ENCODE measurements at regions not wholly inside any gene's neighbourhood (a gene's known extent, or its start where the extent isn't known, plus 50 kb on each side); places are given as distances from the start of the nearest gene placed in this dataset.

GRCh38 chr3:118573912-118574311, 460.7 kb downstream of the IGSF11 start:
- TF ChIP-seq CTCF (IDR thresholded peaks at IDR 0.05): no peak
- intact Hi-C loops (cut with DNase I): no loop called here
- Histone ChIP-seq H3K27me3 (ENCODE audit: low read depth) (no peaks in the 10 kb centered on the region), H3K27ac (no peak overlapping the region), H3K9me3 (no peaks in the 10 kb centered on the region), H3K36me3 (no peaks in the 10 kb centered on the region), H3K4me3 (no peak overlapping the region), H3K4me1 (no peaks in the 10 kb centered on the region)
- DNase-seq: no peak
- no peak for ATAC-seq

- ATAC-seq (no peak), DNase-seq (no peak)
Measured at GRCh38 chr3:118577055-118577777, 457.4 kb downstream of the IGSF11 start.

GRCh38 chr3:118578559-118578958, 456.1 kb downstream of the IGSF11 start:
- no peak for TF ChIP-seq CTCF (IDR thresholded peaks at IDR 0.05)
- H3K9me3 ChIP-seq: no peaks in the 10 kb centered on the region
- intact Hi-C loops (cut with DNase I): no loop called here
- no peak overlapping the region for H3K4me3 ChIP-seq
- H3K27ac ChIP-seq: no peak overlapping the region
- H3K36me3 ChIP-seq: no peaks in the 10 kb centered on the region
- H3K4me1 ChIP-seq: no peaks in the 10 kb centered on the region
- no peak for DNase-seq
- no peak for ATAC-seq
- H3K27me3 ChIP-seq (ENCODE audit: low read depth): no peaks in the 10 kb centered on the region

More at GRCh38 chr3:118577055-118577777, 457.4 kb downstream of the IGSF11 start:
- intact Hi-C loops (cut with DNase I): no loop called here
- TF ChIP-seq CTCF (IDR thresholded peaks at IDR 0.05): no peak
- no peak overlapping the region for H3K4me3 ChIP-seq
- no peaks in the 10 kb centered on the region for H3K9me3 ChIP-seq
- no peaks in the 10 kb centered on the region for H3K36me3 ChIP-seq
- H3K27me3 ChIP-seq (ENCODE audit: low read depth): no peaks in the 10 kb centered on the region
- H3K27ac ChIP-seq: no peak overlapping the region
- H3K4me1 ChIP-seq: no peaks in the 10 kb centered on the region

GRCh38 chr3:118587037-118587741, 447.5 kb downstream of the IGSF11 start:
- intact Hi-C loops (cut with DNase I): no loop called here
- Histone ChIP-seq H3K27me3 (ENCODE audit: low read depth) (no peaks in the 10 kb centered on the region), H3K9me3 (peaks cover under 1% of the 10 kb centered on the region), H3K4me1 (no peaks in the 10 kb centered on the region), H3K36me3 (no peaks in the 10 kb centered on the region), H3K27ac (no peak overlapping the region), H3K4me3 (no peak overlapping the region)
- ATAC-seq (no peak), DNase-seq (no peak)
- no peak for TF ChIP-seq CTCF (IDR thresholded peaks at IDR 0.05)

GRCh38 chr3:118587847-118588246, 446.8 kb downstream of the IGSF11 start:
- DNase-seq (no peak), ATAC-seq (no peak)
- intact Hi-C loops (cut with DNase I): no loop called here
- H3K9me3 ChIP-seq: peaks cover 6% of the 10 kb centered on the region
- no peaks in the 10 kb centered on the region for H3K27me3 ChIP-seq (ENCODE audit: low read depth)
- no peaks in the 10 kb centered on the region for H3K4me1 ChIP-seq
- no peak for TF ChIP-seq CTCF (IDR thresholded peaks at IDR 0.05)
- no peaks in the 10 kb centered on the region for H3K36me3 ChIP-seq
- H3K4me3 ChIP-seq: no peak overlapping the region
- no peak overlapping the region for H3K27ac ChIP-seq

Measured in lower lobe of right lung (tissue), 2 donors.